ENCODE measurements at regions not wholly inside any gene's neighbourhood (a gene's known extent, or its start where the extent isn't known, plus 50 kb on each side); places are given as distances from the start of the nearest gene placed in this dataset.

GRCh38 chr11:13881226-13881905 is 81.2 kb upstream of the SPON1 start:
- TF ChIP-seq EZH2 (optimal IDR thresholded peaks at IDR 0.05; ENCODE audit: low read depth, low read length) (no peak), EZH2phosphoT487 (IDR thresholded peaks at IDR 0.05; ENCODE audit: low read length) (no peak)
- TF ChIP-seq, protein P1, sequence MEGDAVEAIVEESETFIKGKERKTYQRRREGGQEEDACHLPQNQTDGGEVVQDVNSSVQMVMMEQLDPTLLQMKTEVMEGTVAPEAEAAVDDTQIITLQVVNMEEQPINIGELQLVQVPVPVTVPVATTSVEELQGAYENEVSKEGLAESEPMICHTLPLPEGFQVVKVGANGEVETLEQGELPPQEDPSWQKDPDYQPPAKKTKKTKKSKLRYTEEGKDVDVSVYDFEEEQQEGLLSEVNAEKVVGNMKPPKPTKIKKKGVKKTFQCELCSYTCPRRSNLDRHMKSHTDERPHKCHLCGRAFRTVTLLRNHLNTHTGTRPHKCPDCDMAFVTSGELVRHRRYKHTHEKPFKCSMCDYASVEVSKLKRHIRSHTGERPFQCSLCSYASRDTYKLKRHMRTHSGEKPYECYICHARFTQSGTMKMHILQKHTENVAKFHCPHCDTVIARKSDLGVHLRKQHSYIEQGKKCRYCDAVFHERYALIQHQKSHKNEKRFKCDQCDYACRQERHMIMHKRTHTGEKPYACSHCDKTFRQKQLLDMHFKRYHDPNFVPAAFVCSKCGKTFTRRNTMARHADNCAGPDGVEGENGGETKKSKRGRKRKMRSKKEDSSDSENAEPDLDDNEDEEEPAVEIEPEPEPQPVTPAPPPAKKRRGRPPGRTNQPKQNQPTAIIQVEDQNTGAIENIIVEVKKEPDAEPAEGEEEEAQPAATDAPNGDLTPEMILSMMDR (IDR thresholded peaks at IDR 0.05; ENCODE audit: low read length), result no peak

Measured in MM.1S (cell line).